ENCODE measurements at regions not wholly inside any gene's neighbourhood (a gene's known extent, or its start where the extent isn't known, plus 50 kb on each side); places are given as distances from the start of the nearest gene placed in this dataset.
"Not testable (repeated sequence)": the region's sequence is repeated elsewhere in the genome, so short reads cannot be mapped to it uniquely, and the experiment has no call there.

DNA sequence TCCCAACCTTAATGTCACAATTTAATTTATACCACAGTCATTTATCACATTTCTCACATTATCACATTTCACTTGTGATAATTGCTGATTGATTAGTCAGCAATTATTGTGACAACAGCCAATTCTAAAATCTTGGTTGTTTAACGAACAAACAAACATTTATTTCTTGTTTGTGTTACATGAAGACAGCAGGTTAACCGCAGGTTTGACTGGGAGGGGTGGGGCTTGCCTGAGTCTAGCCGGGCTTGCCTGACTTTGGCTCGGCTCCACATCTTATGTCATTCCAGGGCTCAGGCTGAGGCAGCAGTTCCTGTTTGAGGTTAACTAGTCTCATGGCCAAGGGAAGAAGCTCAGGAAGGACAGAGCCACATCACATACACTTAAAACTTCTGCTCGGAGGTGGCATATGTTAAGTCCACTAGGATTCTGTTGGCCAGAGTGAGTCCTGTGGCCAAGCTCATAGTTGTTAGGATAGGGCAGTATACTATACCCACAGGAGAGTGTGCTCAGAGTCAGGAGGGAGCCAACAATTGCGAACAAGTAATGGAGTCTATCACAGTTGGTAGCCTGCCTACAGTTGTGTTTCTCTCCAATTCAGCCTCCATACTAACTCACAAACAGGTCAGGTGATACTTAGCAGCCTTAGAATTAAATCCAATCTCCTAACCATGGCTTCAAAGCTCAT, 90.0 kb upstream of the IFNGR1 start:
- peak; percentile 22 for DNase-seq (ENCODE audit: low spot score)

DNA sequence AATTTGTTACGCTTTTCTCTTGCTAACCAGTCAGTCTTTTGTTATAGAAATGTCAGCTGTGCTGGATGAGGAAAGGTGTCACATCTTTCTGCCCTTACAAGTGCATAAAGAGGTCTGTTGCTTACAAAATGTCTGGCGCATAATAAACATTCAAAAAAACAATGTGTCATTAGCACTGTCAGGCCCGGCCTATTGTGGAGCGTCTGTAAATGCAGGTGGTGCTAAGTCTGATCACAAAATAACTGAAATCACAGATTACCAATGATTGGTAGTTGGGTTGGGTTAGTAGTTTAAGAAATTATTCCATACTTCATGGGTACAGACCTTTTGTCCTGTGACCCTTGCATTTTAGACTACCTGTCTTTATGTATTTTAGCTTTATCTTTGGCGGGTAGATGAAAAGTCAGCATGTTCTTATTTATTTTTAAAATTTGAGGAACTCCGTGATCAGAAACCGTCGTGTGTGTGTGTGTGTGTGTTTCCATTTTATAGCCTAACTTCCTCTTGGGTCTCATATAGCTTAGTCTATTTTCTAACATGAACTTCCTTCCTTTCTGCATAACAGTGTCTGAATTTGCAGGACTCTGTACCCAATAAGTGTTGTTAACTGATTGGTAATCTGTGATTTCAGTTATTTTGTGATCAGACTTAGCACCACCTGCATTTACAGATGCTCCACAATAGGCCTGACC, 88.1 kb upstream of the IFNGR1 start:
- no peak for DNase-seq (ENCODE audit: low spot score)

DNA sequence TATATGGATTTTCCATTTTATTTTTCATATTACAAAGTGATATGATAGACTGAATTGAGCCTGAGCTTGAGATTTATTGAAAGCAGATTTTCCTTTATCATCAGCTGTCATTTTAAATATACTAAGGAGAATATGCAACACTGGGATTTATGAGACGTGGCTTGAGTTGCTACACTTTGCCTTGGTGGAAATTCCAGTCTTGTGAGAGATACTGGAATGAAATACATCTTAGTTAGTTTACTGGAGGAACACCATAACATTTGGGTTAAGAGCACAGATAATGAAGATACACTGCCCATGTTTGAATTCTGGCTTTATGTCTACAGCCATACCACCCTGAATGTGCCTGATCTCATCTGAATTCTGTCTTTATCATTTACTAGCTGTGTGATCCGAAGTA, 86.5 kb upstream of the IFNGR1 start:
- DNase-seq (ENCODE audit: low spot score) = no peak

DNA sequence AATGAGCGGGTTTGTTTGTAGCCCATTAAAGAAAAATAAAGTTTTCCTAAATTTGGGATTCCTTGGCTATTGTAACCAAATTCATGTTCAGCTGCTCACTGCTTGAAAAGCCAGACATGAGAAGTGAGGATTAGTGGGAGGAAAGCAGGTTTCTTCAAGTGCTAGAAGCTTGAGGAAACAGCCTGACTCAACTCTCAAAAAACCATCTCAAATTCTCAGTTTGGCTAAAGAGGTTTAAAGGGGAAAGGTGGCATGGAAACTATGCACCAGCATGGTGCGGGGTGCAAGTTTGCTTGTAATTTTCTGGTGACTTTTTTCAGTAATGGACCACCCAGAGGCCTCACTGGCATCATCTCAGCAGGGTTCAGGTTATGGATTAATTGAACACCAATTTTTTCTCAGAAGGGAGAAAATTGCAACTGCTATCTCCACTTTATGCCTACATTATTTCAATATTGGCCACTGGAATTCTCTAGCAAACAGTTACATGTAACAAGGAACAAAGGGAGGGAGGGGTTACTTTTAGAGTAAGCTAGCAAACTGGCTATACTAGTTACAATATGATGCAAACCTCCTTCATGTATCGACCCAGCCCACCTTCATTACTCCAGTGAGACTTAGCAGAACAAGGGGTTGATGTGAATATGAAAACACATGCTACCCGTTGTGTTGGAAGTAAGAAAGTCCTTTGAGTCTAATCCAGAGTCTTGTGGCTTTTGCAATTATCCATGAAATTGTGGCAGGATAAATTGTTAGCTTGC, 85.0 kb upstream of the IFNGR1 start:
- DNase-seq (ENCODE audit: low spot score) = no peak

- no peak for DNase-seq (ENCODE audit: low spot score)
These were observed 84.3 kb upstream of the IFNGR1 start for GRCh38 chr6:137303441-137303840.

GRCh38 chr6:137299681-137300080, 80.5 kb upstream of the IFNGR1 start:
- no peak for DNase-seq (ENCODE audit: low spot score)

GRCh38 chr6:137297887-137298286, 78.7 kb upstream of the IFNGR1 start:
- DNase-seq (ENCODE audit: low spot score) = no peak

DNA sequence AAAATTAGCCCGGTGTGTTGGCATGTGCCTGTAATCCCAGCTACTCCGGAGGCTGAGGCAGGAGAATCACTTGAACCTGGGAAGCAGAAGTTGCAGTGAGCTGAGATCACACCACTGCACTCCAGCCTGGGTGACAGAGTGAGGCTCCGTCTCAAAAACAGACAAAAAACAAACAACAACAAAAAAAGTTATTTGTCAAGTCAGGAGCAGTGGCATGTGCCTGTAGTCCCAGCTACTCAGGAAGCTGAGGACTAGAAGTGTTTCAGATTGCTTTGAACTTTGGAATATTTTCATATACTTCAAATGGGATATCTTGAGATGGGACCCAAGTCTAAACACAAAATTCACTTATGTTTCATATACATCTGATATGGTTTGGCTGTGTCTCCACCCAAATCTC, 73.1 kb upstream of the IFNGR1 start:
- not testable (repeated sequence) for DNase-seq (ENCODE audit: low spot score)

DNA sequence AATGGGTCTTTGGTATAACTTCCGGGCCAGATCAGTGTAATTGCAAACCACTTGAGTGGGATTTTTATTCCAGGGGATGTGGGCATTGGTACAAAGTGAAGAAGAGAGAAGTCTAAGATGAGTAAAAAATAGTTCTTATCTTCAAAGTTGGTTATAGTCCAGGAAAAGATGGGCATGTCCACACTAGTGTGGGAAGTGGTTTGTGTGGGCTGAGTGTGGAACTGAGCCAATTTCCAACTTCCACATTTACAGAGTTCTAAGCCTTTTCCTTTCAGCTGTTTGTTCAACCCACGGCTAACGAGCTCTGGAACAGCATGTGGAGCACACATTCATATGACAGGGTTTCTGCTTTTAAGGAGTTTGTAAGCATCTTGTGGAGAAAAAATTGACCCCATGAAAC, 72.3 kb upstream of the IFNGR1 start:
- DNase-seq (ENCODE audit: low spot score) = no peak

DNA sequence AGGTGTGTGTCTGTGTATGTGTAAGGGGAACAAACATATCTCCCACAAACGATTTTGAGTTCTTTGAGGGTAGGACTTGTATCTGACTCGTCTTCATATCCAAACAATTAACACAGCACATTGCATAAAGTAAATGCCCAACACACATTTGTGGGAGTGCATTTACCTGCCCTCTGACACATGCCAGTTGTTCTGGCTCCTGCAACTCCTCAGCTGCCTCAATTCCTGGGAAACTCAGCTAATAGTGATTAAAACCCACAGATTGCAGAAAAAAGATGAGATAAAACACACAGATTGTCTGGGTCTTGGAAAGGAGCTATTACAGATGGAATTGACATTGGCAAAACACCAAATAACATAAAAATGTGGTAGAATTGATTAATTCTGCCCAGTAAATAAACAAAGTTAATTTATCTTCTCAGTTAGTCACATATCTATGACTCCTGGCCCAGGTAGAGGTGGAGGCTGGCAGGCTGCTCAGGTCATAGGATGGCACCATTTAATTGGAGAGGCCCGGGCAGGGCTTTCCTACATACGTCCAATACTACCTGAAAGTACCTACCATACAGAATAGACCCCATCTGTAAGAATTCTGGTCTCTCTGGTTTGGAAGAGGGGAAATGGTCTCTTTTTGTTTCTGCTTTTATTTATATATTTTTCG, 71.5 kb upstream of the IFNGR1 start:
- DNase-seq (ENCODE audit: low spot score) = no peak

DNA sequence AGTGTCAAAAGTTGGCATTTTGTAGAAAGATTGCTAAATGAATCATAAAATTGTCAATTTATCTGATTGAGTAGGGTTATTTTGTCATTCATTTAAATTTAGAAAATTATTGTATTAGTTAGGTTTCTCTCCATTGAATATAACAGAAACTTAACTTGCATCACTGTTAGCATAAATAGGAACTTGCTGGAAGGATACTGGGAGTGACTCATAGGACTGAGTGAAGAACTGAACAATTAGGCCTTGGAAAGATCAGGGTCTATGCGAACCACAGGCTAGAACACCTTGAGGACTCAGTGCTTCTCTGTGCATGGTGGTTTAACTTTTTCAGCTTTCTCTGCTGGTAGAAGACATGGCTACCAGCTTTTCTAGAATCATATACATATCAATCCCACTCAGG, 67.7 kb upstream of the IFNGR1 start:
- DNase-seq (ENCODE audit: low spot score) = no peak

- no peak for DNase-seq (ENCODE audit: low spot score)
These were observed 67.2 kb upstream of the IFNGR1 start for GRCh38 chr6:137286368-137286767.

- DNase-seq (ENCODE audit: low spot score) = no peak
These were observed 65.6 kb upstream of the IFNGR1 start for GRCh38 chr6:137284811-137285110.

GRCh38 chr6:137283940-137284810, 65.0 kb upstream of the IFNGR1 start:
- DNase-seq (ENCODE audit: low spot score) = no peak

DNA sequence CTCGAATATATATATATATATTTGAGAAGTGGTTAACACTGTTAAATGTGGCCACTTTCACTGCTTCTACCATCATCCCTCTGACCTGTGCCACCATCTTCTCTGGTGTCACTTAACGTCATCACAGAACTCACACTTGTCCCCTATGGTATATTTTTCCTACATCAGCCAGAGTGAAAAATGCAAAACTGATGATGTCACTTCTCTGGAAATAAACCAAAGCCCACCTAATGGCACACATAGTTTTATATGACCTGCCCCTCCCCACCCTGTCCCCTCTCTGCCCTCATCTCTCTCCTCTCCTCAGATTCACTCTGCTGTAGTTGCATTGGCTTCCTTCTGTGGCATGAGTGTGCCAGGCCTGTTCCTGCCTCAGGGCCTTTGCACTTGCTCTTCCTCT, 63.9 kb upstream of the IFNGR1 start:
- DNase-seq (ENCODE audit: low spot score) = no peak

- no peak for DNase-seq (ENCODE audit: low spot score)
These were observed 63.1 kb upstream of the IFNGR1 start for GRCh38 chr6:137282254-137282653.

DNA sequence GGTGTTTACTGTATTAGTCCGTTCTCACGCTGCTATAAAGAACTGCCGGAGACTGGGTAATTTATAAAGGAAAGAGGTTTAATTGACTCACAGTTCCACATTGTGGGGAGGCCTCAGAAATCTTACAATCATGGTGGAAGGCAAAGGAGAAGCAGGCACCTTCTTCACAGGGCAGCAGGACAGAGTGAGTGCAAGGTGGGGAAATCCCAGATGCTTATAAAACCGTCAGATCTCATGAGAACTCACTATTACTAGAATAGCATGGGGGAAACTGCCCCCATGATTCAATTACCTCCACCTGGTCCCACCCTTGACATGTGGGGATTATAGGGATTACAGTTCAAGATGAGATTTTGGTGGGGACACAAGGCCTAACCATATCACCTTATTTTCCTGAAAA, 60.1 kb upstream of the IFNGR1 start:
- not testable (repeated sequence) for DNase-seq (ENCODE audit: low spot score)

DNA sequence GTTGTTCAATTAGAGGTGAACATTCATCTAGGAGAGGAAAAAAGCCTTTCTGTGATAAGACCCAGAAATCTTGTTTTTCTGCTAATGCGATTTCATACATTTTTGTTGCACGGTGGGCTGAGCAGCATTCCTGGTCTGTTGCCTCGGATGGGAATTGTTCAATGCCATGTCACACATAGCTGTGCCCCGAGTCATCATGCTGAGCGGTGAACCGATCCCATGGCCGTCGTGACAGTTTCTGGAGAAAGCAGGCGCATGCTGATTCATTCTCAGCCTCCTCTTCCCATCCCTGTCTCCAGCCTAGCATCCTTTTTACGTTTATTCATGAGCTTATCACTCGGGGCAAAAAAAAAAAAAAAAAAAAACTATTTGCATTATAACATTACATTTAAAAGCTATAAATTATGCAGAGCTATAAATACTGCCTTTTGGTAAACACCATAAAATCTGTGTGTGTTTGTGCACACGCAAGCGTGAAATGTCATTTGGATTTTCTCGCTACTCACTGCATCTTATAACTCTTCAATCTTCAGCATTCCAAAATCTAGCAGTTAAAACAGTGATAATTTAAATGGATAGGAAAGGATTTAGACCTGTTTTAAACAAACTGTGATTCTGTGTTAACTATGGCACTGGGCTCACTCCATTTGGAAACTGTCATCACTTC, 58.9 kb upstream of the IFNGR1 start:
- DNase-seq (ENCODE audit: low spot score) = peak; percentile 61

- DNase-seq (ENCODE audit: low spot score) = no peak
These were observed 53.2 kb upstream of the IFNGR1 start for GRCh38 chr6:137272403-137272802.

DNA sequence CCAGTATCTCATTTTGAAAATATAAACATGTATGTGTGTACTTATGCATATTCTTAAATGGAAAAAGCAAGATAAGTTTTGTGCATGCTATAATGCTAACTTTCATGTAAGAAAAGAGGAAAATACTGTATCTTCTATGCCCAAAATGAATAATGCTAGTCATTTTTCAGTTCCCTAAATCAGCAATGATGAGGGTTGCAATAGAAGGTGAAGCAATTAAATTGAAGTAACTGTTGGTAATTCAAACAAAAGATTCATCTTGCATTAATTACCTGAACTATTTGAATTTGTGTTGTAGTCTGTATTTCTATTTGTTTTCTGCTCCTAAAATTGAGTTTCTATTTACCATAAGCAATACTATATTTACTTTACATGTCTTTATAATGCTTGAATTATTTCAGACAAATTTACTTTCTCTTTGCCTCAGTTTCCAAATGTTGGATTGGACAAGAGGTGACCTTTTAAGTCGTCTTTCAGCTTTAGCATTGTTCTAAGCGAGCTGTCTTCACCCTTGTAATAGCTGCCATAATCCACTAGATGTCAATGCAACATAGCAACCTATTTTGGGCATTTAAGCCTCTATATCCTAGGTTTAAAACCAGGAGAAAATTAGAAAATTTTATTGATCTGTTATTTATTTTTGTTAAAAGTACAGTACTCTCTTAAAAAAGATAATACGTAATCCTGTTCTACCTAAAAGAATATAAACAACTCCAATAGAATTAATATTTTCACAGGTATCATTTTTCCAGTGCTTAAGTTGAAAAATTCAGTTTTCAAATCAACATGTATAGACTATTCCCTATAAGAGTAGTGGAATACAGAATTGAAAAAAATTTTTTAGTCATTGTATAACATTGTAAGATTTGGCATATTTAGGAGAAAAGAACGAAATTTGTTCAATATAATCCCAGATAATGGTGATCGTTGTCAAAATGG, 52.3 kb upstream of the IFNGR1 start:
- peak; percentile 58 for DNase-seq (ENCODE audit: low spot score)

All from GM03348 (cell line).